ENCODE measurements at regions not wholly inside any gene's neighbourhood (a gene's known extent, or its start where the extent isn't known, plus 50 kb on each side); places are given as distances from the start of the nearest gene placed in this dataset.

- DNase-seq (ENCODE audit: low read depth, low spot score), result no peak
- H3K4me3 Mint-ChIP-seq, result no peak overlapping the region
- TF ChIP-seq, protein P1, sequence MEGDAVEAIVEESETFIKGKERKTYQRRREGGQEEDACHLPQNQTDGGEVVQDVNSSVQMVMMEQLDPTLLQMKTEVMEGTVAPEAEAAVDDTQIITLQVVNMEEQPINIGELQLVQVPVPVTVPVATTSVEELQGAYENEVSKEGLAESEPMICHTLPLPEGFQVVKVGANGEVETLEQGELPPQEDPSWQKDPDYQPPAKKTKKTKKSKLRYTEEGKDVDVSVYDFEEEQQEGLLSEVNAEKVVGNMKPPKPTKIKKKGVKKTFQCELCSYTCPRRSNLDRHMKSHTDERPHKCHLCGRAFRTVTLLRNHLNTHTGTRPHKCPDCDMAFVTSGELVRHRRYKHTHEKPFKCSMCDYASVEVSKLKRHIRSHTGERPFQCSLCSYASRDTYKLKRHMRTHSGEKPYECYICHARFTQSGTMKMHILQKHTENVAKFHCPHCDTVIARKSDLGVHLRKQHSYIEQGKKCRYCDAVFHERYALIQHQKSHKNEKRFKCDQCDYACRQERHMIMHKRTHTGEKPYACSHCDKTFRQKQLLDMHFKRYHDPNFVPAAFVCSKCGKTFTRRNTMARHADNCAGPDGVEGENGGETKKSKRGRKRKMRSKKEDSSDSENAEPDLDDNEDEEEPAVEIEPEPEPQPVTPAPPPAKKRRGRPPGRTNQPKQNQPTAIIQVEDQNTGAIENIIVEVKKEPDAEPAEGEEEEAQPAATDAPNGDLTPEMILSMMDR (conservative IDR thresholded peaks at IDR 0.05), result no peak
- H3K4me1 Mint-ChIP-seq, result no peaks in the 10 kb centered on the region
- peaks cover 9% of the 10 kb centered on the region for H3K27me3 Mint-ChIP-seq (ENCODE audit: low read depth)
- H3K36me3 Mint-ChIP-seq (ENCODE audit: low read depth), result peaks cover 5% of the 10 kb centered on the region
- H3K9me3 Mint-ChIP-seq, result peaks cover 14% of the 10 kb centered on the region
- H3K27ac Mint-ChIP-seq (ENCODE audit: unreplicated experiment), result no peak overlapping the region
Observed at GRCh38 chr7:73940701-73941238, 79.8 kb downstream of the TMEM270 start.

- Mint-ChIP-seq H3K4me3 (no peak overlapping the region), H3K4me1 (no peaks in the 10 kb centered on the region), H3K27me3 (ENCODE audit: low read depth) (peaks cover 4% of the 10 kb centered on the region), H3K9me3 (peaks cover 16% of the 10 kb centered on the region), H3K27ac (ENCODE audit: unreplicated experiment) (no peak overlapping the region), H3K36me3 (ENCODE audit: low read depth) (peaks cover 5% of the 10 kb centered on the region)
- TF ChIP-seq, protein P1 (conservative IDR thresholded peaks at IDR 0.05), result no peak
- no peak for DNase-seq (ENCODE audit: low read depth, low spot score)
Observed at GRCh38 chr7:73941836-73942551, 81.0 kb downstream of the TMEM270 start.

DNA sequence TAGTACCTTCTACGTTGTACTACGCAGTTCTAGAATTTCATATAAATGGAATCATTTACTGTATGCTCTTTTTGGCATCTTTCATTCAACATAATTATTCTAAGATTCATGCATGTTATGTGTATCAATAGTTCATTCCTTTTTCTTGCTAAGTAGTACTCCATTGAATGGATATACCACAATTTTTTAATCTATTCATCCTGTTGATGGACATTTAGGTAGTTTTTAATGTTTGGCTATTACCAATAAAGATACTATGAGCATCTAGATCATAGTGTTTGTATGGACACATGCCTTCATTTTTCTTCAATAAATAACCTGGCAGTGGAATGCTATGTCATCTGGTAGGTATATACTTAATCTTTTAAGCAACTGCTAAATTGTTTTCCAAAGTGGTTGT lies 83.0 kb upstream of the ELN start:
- peaks cover 8% of the 10 kb centered on the region for H3K27me3 Mint-ChIP-seq (ENCODE audit: low read depth)
- peaks cover 10% of the 10 kb centered on the region for H3K36me3 Mint-ChIP-seq (ENCODE audit: low read depth)
- peaks cover 22% of the 10 kb centered on the region for H3K9me3 Mint-ChIP-seq
- no peak overlapping the region for H3K4me3 Mint-ChIP-seq
- no peaks in the 10 kb centered on the region for H3K4me1 Mint-ChIP-seq
- TF ChIP-seq, protein P1 (conservative IDR thresholded peaks at IDR 0.05), result no peak
- no peak for DNase-seq (ENCODE audit: low read depth, low spot score)
- no peak overlapping the region for H3K27ac Mint-ChIP-seq (ENCODE audit: unreplicated experiment)

- Mint-ChIP-seq H3K27me3 (ENCODE audit: low read depth) (peaks cover 8% of the 10 kb centered on the region), H3K4me1 (no peaks in the 10 kb centered on the region), H3K36me3 (ENCODE audit: low read depth) (peaks cover 7% of the 10 kb centered on the region), H3K27ac (ENCODE audit: unreplicated experiment) (no peak overlapping the region), H3K9me3 (peaks cover 15% of the 10 kb centered on the region), H3K4me3 (no peak overlapping the region)
- TF ChIP-seq, protein P1 (conservative IDR thresholded peaks at IDR 0.05), result no peak
- DNase-seq (ENCODE audit: low read depth, low spot score), result no peak
Observed at GRCh38 chr7:73948287-73948686, 79.7 kb upstream of the ELN start.

- Mint-ChIP-seq H3K4me1 (no peaks in the 10 kb centered on the region), H3K9me3 (peaks cover 8% of the 10 kb centered on the region), H3K36me3 (ENCODE audit: low read depth) (peaks cover 5% of the 10 kb centered on the region), H3K4me3 (no peak overlapping the region), H3K27me3 (ENCODE audit: low read depth) (peaks cover 10% of the 10 kb centered on the region), H3K27ac (ENCODE audit: unreplicated experiment) (no peak overlapping the region)
- DNase-seq (ENCODE audit: low read depth, low spot score), result no peak
- TF ChIP-seq, protein P1 (conservative IDR thresholded peaks at IDR 0.05), result no peak
Observed at GRCh38 chr7:73952266-73952665, 75.7 kb upstream of the ELN start.

Measured in neural crest cell (in vitro differentiated cells).